SK-N-SH (cell line): ENCODE measurements at regions not wholly inside any gene's neighbourhood (a gene's known extent, or its start where the extent isn't known, plus 50 kb on each side); places are given as distances from the start of the nearest gene placed in this dataset.

Experiments used
- CHD2 ChIP-seq: fragments of 150-350 bp; IDR thresholded peaks from 2 replicates; pipeline ENCODE4 v1.6.1; 2018; ENCODE audit warnings: low read length; ENCODE audit not compliant: partially characterized antibody
- CTCF ChIP-seq: fragments of 200-600 bp; sonication (generic); IDR thresholded peaks from 2 replicates; pipeline ENCODE4 v1.6.1; 2017; ENCODE audit warnings: antibody characterized with exemption, mild to moderate bottlenecking, moderate library complexity
- GABPA ChIP-seq: IDR thresholded peaks from 2 replicates; pipeline ENCODE4 v1.4.0; 2012; ENCODE audit warnings: low read depth, mild to moderate bottlenecking
- NRF1 ChIP-seq: IDR thresholded peaks from 2 replicates; pipeline ENCODE4 v1.6.1; 2012; ENCODE audit warnings: low read depth, mild to moderate bottlenecking, low read length
- RCOR1 ChIP-seq: fragments of 150-350 bp; IDR thresholded peaks from 2 replicates; pipeline ENCODE4 v1.6.1; 2017; ENCODE audit warnings: antibody characterized with exemption, low read length
- REST ChIP-seq: IDR thresholded peaks from 2 replicates; pipeline ENCODE4 v1.6.1; 2012; ENCODE audit warnings: mild to moderate bottlenecking, low read depth, low read length, moderate library complexity
- SIN3A ChIP-seq: IDR thresholded peaks from 2 replicates; pipeline ENCODE4 v1.6.1; 2012; ENCODE audit warnings: low read depth, mild to moderate bottlenecking, low read length, moderate library complexity, borderline replicate concordance
- SMC3 ChIP-seq: IDR thresholded peaks from 2 replicates; pipeline ENCODE4 v1.6.1; 2012; ENCODE audit warnings: low read depth, low read length, improper control_type of control experiment
- ZBTB33 ChIP-seq: IDR thresholded peaks from 2 replicates; pipeline ENCODE4 v1.4.0; 2012; ENCODE audit warnings: low read depth, borderline replicate concordance

- TF ChIP-seq NRF1 (no peak), CTCF (no peak), SIN3A (no peak), REST (no peak), CHD2 (no peak), SMC3 (no peak), RCOR1 (no peak), GABPA (no peak), ZBTB33 (no peak)
Measured at GRCh38 chr1:106619827-106620134, 436.7 kb upstream of the PRMT6 start.
